Peyer's patch (tissue), 4 donors: ENCODE measurements at regions not wholly inside any gene's neighbourhood (a gene's known extent, or its start where the extent isn't known, plus 50 kb on each side); places are given as distances from the start of the nearest gene placed in this dataset.
"Not testable (repeated sequence)": the region's sequence is repeated elsewhere in the genome, so short reads cannot be mapped to it uniquely, and the experiment has no call there.

Source experiments
- DNase-seq, 3 donors: peaks; one replicate each; pipeline ENCODE4 v3.0.0-alpha.2; 2017 to 2019
- H3K27ac ChIP-seq, 4 donors: fragments of 200-600 bp; sonication (generic); one replicate each; pipeline ENCODE4 v1.5.1; 2016 to 2019
- H3K27me3 ChIP-seq, 2 donors: fragments of 200-600 bp; sonication (generic); one replicate each; pipeline ENCODE4 v1.5.1; 2019
- H3K36me3 ChIP-seq, 3 donors: fragments of 200-600 bp; sonication (generic); one replicate each; pipeline ENCODE4 v1.5.1; 2016 to 2019
- H3K4me1 ChIP-seq, 4 donors: fragments of 200-600 bp; sonication (generic); one replicate each; pipeline ENCODE4 v1.5.1; 2016 to 2019
- H3K4me3 ChIP-seq, 4 donors: fragments of 200-600 bp; sonication (generic); 1 replicate in 3 of 4; 2 replicates in 1 of 4; pipeline ENCODE4 v1.5.1; 2016 to 2019; ENCODE audit warnings: mild to moderate bottlenecking in 1 of 4
- H3K9me3 ChIP-seq, 4 donors: fragments of 200-600 bp; sonication (generic); one replicate each; pipeline ENCODE4 v1.5.1; 2016 to 2019; ENCODE audit warnings: mild to moderate bottlenecking in 1 of 4
- CTCF ChIP-seq, 6 experiments: fragments of 450-650 bp in 4 of 6; fragments of 200-600 bp in 2 of 6; sonication (generic) in 1 of 6; IDR thresholded peaks; one replicate each; pipeline ENCODE4 v1.5.1; 2017 to 2019; ENCODE audit warnings: antibody characterized with exemption in 6 of 6, mild to moderate bottlenecking in 3 of 6, moderate library complexity in 1 of 6
- POLR2A ChIP-seq, 2 donors: fragments of 450-650 bp; IDR thresholded peaks; one replicate each; pipeline ENCODE4 v1.5.1; 2017; ENCODE audit warnings: antibody characterized with exemption in 2 of 2, mild to moderate bottlenecking in 2 of 2, moderate library complexity in 2 of 2

GRCh38 chr3:164806188-164806587 is 272.1 kb downstream of the SI start:
- H3K4me1 ChIP-seq, result no peaks in the 10 kb centered on the region

GRCh38 chr3:164794099-164794498 is 284.2 kb downstream of the SI start:
- H3K9me3 ChIP-seq, result no peaks in the 10 kb centered on the region
- no peaks in the 10 kb centered on the region for H3K36me3 ChIP-seq
- H3K4me1 ChIP-seq, result no peaks in the 10 kb centered on the region
- TF ChIP-seq CTCF (IDR thresholded peaks at IDR 0.05) (no peak), POLR2A (IDR thresholded peaks at IDR 0.05) (no peak)
- DNase-seq, result no peak
- no peak overlapping the region for H3K4me3 ChIP-seq
- no peaks in the 10 kb centered on the region for H3K27me3 ChIP-seq
- no peak overlapping the region for H3K27ac ChIP-seq

More at GRCh38 chr3:164806188-164806587, 272.1 kb downstream of the SI start:
- Histone ChIP-seq H3K27ac (no peak overlapping the region), H3K27me3 (no peaks in the 10 kb centered on the region), H3K4me3 (no peak overlapping the region), H3K9me3 (no peaks in the 10 kb centered on the region), H3K36me3 (no peaks in the 10 kb centered on the region)
- no peak for TF ChIP-seq CTCF (IDR thresholded peaks at IDR 0.05)
- TF ChIP-seq POLR2A (IDR thresholded peaks at IDR 0.05), result no peak
- DNase-seq, result no peak

GRCh38 chr3:164791263-164791662 is 287.0 kb downstream of the SI start:
- no peak overlapping the region for H3K4me3 ChIP-seq
- DNase-seq, result no peak
- H3K36me3 ChIP-seq, result no peaks in the 10 kb centered on the region
- TF ChIP-seq CTCF (IDR thresholded peaks at IDR 0.05) (no peak), POLR2A (IDR thresholded peaks at IDR 0.05) (no peak)
- H3K27me3 ChIP-seq, result no peaks in the 10 kb centered on the region
- no peaks in the 10 kb centered on the region for H3K9me3 ChIP-seq
- no peak overlapping the region for H3K27ac ChIP-seq
- no peaks in the 10 kb centered on the region for H3K4me1 ChIP-seq

GRCh38 chr3:164784407-164784806 is 293.9 kb downstream of the SI start:
- not testable (repeated sequence) for DNase-seq

GRCh38 chr3:164781755-164782154 is 296.5 kb downstream of the SI start:
- H3K27ac ChIP-seq, result no peak overlapping the region
- DNase-seq, result no peak
- no peaks in the 10 kb centered on the region for H3K36me3 ChIP-seq
- no peaks in the 10 kb centered on the region for H3K4me1 ChIP-seq
- H3K27me3 ChIP-seq, result no peaks in the 10 kb centered on the region
- TF ChIP-seq POLR2A (IDR thresholded peaks at IDR 0.05) (no peak), CTCF (IDR thresholded peaks at IDR 0.05) (no peak)
- no peak overlapping the region for H3K4me3 ChIP-seq
- H3K9me3 ChIP-seq, result no peaks in the 10 kb centered on the region

More at GRCh38 chr3:164784407-164784806, 293.9 kb downstream of the SI start:
- H3K27ac ChIP-seq, H3K4me3 ChIP-seq, H3K27me3 ChIP-seq, H3K9me3 ChIP-seq, H3K4me1 ChIP-seq, H3K36me3 ChIP-seq: not testable (repeated sequence)

GRCh38 chr3:164779816-164780215 is 298.5 kb downstream of the SI start:
- DNase-seq, result no peak
- Histone ChIP-seq H3K36me3 (no peaks in the 10 kb centered on the region), H3K4me1 (no peaks in the 10 kb centered on the region), H3K4me3 (no peak overlapping the region), H3K9me3 (no peaks in the 10 kb centered on the region), H3K27ac (no peak overlapping the region), H3K27me3 (no peaks in the 10 kb centered on the region)
- no peak for TF ChIP-seq CTCF (IDR thresholded peaks at IDR 0.05)
